HepG2 (cell line): ENCODE measurements at regions not wholly inside any gene's neighbourhood (a gene's known extent, or its start where the extent isn't known, plus 50 kb on each side); places are given as distances from the start of the nearest gene placed in this dataset.

Experiments used
- BCL6 ChIP-seq: IDR thresholded peaks from 2 replicates; pipeline ENCODE4 v1.6.1; 2016; ENCODE audit warnings: missing genetic modification reagents, missing compliant biosample characterization
- ELK4 ChIP-seq: sonication (generic); formaldehyde crosslinking; IDR thresholded peaks from 2 replicates; pipeline ENCODE4 v1.9.0; 2021; ENCODE audit warnings: missing genetic modification reagents, borderline replicate concordance
- HNRNPH1 ChIP-seq: fragments of 200-400 bp; formaldehyde crosslinking; optimal IDR thresholded peaks from 2 replicates; pipeline ENCODE3; 2017; ENCODE audit warnings: mild to moderate bottlenecking, low read depth, low read length
- IKZF5 ChIP-seq: IDR thresholded peaks from 2 replicates; pipeline ENCODE4 v1.6.1; 2018; ENCODE audit warnings: missing genetic modification reagents, mild to moderate bottlenecking, missing compliant biosample characterization
- NFKB2 ChIP-seq: sonication (generic); formaldehyde crosslinking; IDR thresholded peaks from 2 replicates; pipeline ENCODE4 v1.4.0; 2020; ENCODE audit warnings: missing genetic modification reagents, borderline replicate concordance
- RNF2 ChIP-seq: fragments of 450-650 bp; conservative IDR thresholded peaks from 2 replicates; pipeline ENCODE4 v1.6.1; 2016; ENCODE audit warnings: low read depth
- SMC3 ChIP-seq: IDR thresholded peaks from 2 replicates; pipeline ENCODE4 v1.6.1; 2011; ENCODE audit warnings: low read length, improper control_type of control experiment
- ZFP37 ChIP-seq: sonication (generic); formaldehyde crosslinking; IDR thresholded peaks from 2 replicates; pipeline ENCODE4 v1.4.0; 2020; ENCODE audit warnings: missing genetic modification reagents, borderline replicate concordance
- ZNF33A ChIP-seq: sonication (generic); formaldehyde crosslinking; IDR thresholded peaks from 2 replicates; pipeline ENCODE4 v1.5.1; 2020; ENCODE audit warnings: missing genetic modification reagents, mild to moderate bottlenecking, moderate library complexity, borderline replicate concordance
- ZNF468 ChIP-seq: sonication (generic); formaldehyde crosslinking; IDR thresholded peaks from 2 replicates; pipeline ENCODE4 v1.8.0; 2022; ENCODE audit warnings: mild to moderate bottlenecking, moderate library complexity, missing genetic modification reagents
- ZNF503 ChIP-seq: sonication (generic); formaldehyde crosslinking; IDR thresholded peaks from 2 replicates; pipeline ENCODE4 v1.4.0; 2020; ENCODE audit warnings: missing genetic modification reagents
- ZNF572 ChIP-seq: sonication (generic); formaldehyde crosslinking; IDR thresholded peaks from 2 replicates; pipeline ENCODE4 v1.5.1; 2020; ENCODE audit warnings: mild to moderate bottlenecking, missing genetic modification reagents
- ZNF646 ChIP-seq: sonication (generic); formaldehyde crosslinking; IDR thresholded peaks from 2 replicates; pipeline ENCODE4 v1.9.0; 2021; ENCODE audit warnings: mild to moderate bottlenecking, missing genetic modification reagents
- ZNF687 ChIP-seq: sonication (generic); formaldehyde crosslinking; IDR thresholded peaks from 2 replicates; pipeline ENCODE4 v1.5.1; 2020; ENCODE audit warnings: mild to moderate bottlenecking, missing genetic modification reagents, moderate library complexity

- TF ChIP-seq ZNF646 (CRISPR knock-in tag) (peak; percentile 87), ZNF503 (no peak), SMC3 (no peak), IKZF5 (CRISPR knock-in tag) (peak; percentile 2; the same call in 1 of the 2 replicates), ZNF468 (no peak), ELK4 (CRISPR knock-in tag) (no peak), NFKB2 (CRISPR knock-in tag) (no peak; the same call in 1 of the 2 replicates), RNF2 (peak; percentile 77; the same call in 1 of the 2 replicates), ZFP37 (CRISPR knock-in tag) (peak; percentile 73; the same call in 1 of the 2 replicates), ZNF687 (CRISPR knock-in tag) (peak; percentile 100), ZNF572 (no peak), BCL6 (CRISPR knock-in tag) (no peak), HNRNPH1 (no peak), ZNF33A (CRISPR knock-in tag) (no peak)
These were observed 53.3 kb upstream of the PSD2 start (continued) for GRCh38 chr5:139742173-139742903.
